ENCODE measurements at regions not wholly inside any gene's neighbourhood (a gene's known extent, or its start where the extent isn't known, plus 50 kb on each side); places are given as distances from the start of the nearest gene placed in this dataset.

GRCh38 chr20:55514531-55514930, 490.8 kb downstream of the CBLN4 start:
- POLR2A ChIA-PET = no interaction called here
- no peak for DNase-seq (ENCODE audit: extremely low spot score)
- TF ChIP-seq TARDBP (IDR thresholded peaks at IDR 0.05) = no peak
- TF ChIP-seq CTBP1 (IDR thresholded peaks at IDR 0.05; ENCODE audit: borderline replicate concordance) = no peak
- TF ChIP-seq SUZ12 (IDR thresholded peaks at IDR 0.05) = no peak
- TF ChIP-seq NFRKB (IDR thresholded peaks at IDR 0.05) = no peak
- CTCF ChIA-PET = no interaction called here

GRCh38 chr20:55513954-55514353, 491.4 kb downstream of the CBLN4 start:
- CTCF ChIA-PET = no interaction called here
- no peak for DNase-seq (ENCODE audit: extremely low spot score)
- POLR2A ChIA-PET = no interaction called here
- no peak for TF ChIP-seq PKNOX1 (IDR thresholded peaks at IDR 0.05)
- no peak for TF ChIP-seq FOXA1 (IDR thresholded peaks at IDR 0.05)
- TF ChIP-seq ARNT (IDR thresholded peaks at IDR 0.05) = no peak
- TF ChIP-seq FOXK2 (IDR thresholded peaks at IDR 0.05) = no peak
- TF ChIP-seq TARDBP (IDR thresholded peaks at IDR 0.05) = no peak
- no peak for TF ChIP-seq HDGF (IDR thresholded peaks at IDR 0.05; ENCODE audit: borderline replicate concordance)
- TF ChIP-seq SUZ12 (IDR thresholded peaks at IDR 0.05) = no peak
- TF ChIP-seq L3MBTL2 (conservative IDR thresholded peaks at IDR 0.05) = no peak
- no peak for TF ChIP-seq NFRKB (IDR thresholded peaks at IDR 0.05)
- TF ChIP-seq BHLHE40 (IDR thresholded peaks at IDR 0.05; ENCODE audit: borderline replicate concordance) = no peak
- no peak for TF ChIP-seq ZNF384 (IDR thresholded peaks at IDR 0.05)
- no peak for TF ChIP-seq CTBP1 (IDR thresholded peaks at IDR 0.05; ENCODE audit: borderline replicate concordance)
- no peak for TF ChIP-seq FOXM1 (IDR thresholded peaks at IDR 0.05; ENCODE audit: borderline replicate concordance)
- no peak for TF ChIP-seq SP1 (IDR thresholded peaks at IDR 0.05)
- no peak for TF ChIP-seq ELF4 (IDR thresholded peaks at IDR 0.05)
- no peak for TF ChIP-seq LEF1 (IDR thresholded peaks at IDR 0.05; ENCODE audit: borderline replicate concordance)

GRCh38 chr20:55500130-55500529, 505.2 kb downstream of the CBLN4 start:
- TF ChIP-seq SUZ12 (IDR thresholded peaks at IDR 0.05) (no peak), LEF1 (IDR thresholded peaks at IDR 0.05; ENCODE audit: borderline replicate concordance) (no peak)
- no peak for DNase-seq (ENCODE audit: extremely low spot score)
- ChIA-PET CTCF (no interaction called here), POLR2A (no interaction called here)

GRCh38 chr20:55488593-55488992, 516.7 kb downstream of the CBLN4 start:
- POLR2A ChIA-PET = no interaction called here
- CTCF ChIA-PET = no interaction called here
- DNase-seq (ENCODE audit: extremely low spot score) = no peak
- TF ChIP-seq NFRKB (IDR thresholded peaks at IDR 0.05) (no peak), TARDBP (IDR thresholded peaks at IDR 0.05) (no peak), CTBP1 (IDR thresholded peaks at IDR 0.05; ENCODE audit: borderline replicate concordance) (no peak), SUZ12 (IDR thresholded peaks at IDR 0.05) (no peak), FOXA1 (IDR thresholded peaks at IDR 0.05) (no peak), HDGF (IDR thresholded peaks at IDR 0.05; ENCODE audit: borderline replicate concordance) (no peak), FOXM1 (IDR thresholded peaks at IDR 0.05; ENCODE audit: borderline replicate concordance) (no peak), SP1 (IDR thresholded peaks at IDR 0.05) (no peak), ELF4 (IDR thresholded peaks at IDR 0.05) (no peak), FOXK2 (IDR thresholded peaks at IDR 0.05) (no peak), LEF1 (IDR thresholded peaks at IDR 0.05; ENCODE audit: borderline replicate concordance) (no peak), ARNT (IDR thresholded peaks at IDR 0.05) (no peak), PKNOX1 (IDR thresholded peaks at IDR 0.05) (no peak), BHLHE40 (IDR thresholded peaks at IDR 0.05; ENCODE audit: borderline replicate concordance) (no peak), ZNF384 (IDR thresholded peaks at IDR 0.05) (no peak), L3MBTL2 (conservative IDR thresholded peaks at IDR 0.05) (no peak)

GRCh38 chr20:55478724-55479450, 526.4 kb downstream of the CBLN4 start:
- POLR2A ChIA-PET = no interaction called here
- CTCF ChIA-PET = no interaction called here
- DNase-seq (ENCODE audit: extremely low spot score) = no peak
- TF ChIP-seq PKNOX1 (IDR thresholded peaks at IDR 0.05) (no peak), SP1 (IDR thresholded peaks at IDR 0.05) (no peak), FOXK2 (IDR thresholded peaks at IDR 0.05) (no peak), CTBP1 (IDR thresholded peaks at IDR 0.05; ENCODE audit: borderline replicate concordance) (no peak), SUZ12 (IDR thresholded peaks at IDR 0.05) (no peak)

- ChIA-PET CTCF (no interaction called here), POLR2A (no interaction called here)
- peak; percentile 6 for DNase-seq (ENCODE audit: extremely low spot score)
- TF ChIP-seq FOXM1 (IDR thresholded peaks at IDR 0.05; ENCODE audit: borderline replicate concordance) (no peak), LEF1 (IDR thresholded peaks at IDR 0.05; ENCODE audit: borderline replicate concordance) (no peak), ARNT (IDR thresholded peaks at IDR 0.05) (no peak), L3MBTL2 (conservative IDR thresholded peaks at IDR 0.05) (no peak), SUZ12 (IDR thresholded peaks at IDR 0.05) (no peak), PKNOX1 (IDR thresholded peaks at IDR 0.05) (no peak), SP1 (IDR thresholded peaks at IDR 0.05) (no peak), ZNF384 (IDR thresholded peaks at IDR 0.05) (no peak), CTBP1 (IDR thresholded peaks at IDR 0.05; ENCODE audit: borderline replicate concordance) (no peak), NFRKB (IDR thresholded peaks at IDR 0.05) (no peak), FOXK2 (IDR thresholded peaks at IDR 0.05) (no peak), ELF4 (IDR thresholded peaks at IDR 0.05) (no peak), BHLHE40 (IDR thresholded peaks at IDR 0.05; ENCODE audit: borderline replicate concordance) (no peak), HDGF (IDR thresholded peaks at IDR 0.05; ENCODE audit: borderline replicate concordance) (no peak)
These were observed 532.6 kb downstream of the CBLN4 start for GRCh38 chr20:55472704-55473103.
